Right kidney (tissue), 1 donor: ENCODE measurements at regions not wholly inside any gene's neighbourhood (a gene's known extent, or its start where the extent isn't known, plus 50 kb on each side); places are given as distances from the start of the nearest gene placed in this dataset.

Source experiments
- DNase-seq: peaks from one replicate; pipeline ENCODE4 v3.0.0-alpha.2; 2016

DNA sequence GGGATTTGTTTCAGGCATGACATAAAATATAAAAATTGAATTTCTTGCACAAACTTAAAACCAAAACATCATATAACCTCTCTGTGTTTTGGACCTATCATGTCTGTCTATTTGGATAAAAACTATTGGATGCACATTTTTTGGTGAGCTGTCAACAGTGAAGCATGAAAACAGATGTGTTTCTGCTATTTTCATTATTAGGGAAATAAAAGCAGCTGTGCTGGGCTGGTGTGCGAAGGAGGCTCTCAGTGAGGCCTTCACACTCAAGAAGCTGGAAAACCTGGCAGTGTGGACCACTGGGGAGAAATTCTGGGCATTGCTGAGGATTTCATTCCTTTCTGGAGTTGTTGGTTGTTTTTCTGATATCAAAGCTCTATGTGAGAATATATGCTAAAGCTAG is 395.3 kb downstream of the GJA1 start:
- DNase-seq: no peak

DNA sequence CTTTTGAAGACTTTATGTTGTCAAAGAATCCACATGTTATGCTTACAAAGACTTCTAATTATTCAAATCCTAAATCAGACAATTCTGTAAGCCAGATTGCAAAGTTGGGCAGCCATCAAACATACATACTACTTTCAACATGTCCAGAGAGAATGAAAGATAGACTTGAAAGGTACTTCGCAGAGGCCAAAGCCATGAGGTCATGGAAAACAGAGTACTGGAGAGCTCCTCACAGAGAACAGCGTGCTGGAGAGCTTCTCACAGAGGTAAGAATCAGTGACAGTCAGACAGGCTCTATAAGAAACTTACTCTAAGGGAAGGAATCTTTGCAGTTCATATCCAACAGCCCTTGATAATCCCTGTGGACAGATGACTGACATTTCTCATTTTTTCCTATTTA is 400.2 kb downstream of the GJA1 start:
- DNase-seq: no peak

DNA sequence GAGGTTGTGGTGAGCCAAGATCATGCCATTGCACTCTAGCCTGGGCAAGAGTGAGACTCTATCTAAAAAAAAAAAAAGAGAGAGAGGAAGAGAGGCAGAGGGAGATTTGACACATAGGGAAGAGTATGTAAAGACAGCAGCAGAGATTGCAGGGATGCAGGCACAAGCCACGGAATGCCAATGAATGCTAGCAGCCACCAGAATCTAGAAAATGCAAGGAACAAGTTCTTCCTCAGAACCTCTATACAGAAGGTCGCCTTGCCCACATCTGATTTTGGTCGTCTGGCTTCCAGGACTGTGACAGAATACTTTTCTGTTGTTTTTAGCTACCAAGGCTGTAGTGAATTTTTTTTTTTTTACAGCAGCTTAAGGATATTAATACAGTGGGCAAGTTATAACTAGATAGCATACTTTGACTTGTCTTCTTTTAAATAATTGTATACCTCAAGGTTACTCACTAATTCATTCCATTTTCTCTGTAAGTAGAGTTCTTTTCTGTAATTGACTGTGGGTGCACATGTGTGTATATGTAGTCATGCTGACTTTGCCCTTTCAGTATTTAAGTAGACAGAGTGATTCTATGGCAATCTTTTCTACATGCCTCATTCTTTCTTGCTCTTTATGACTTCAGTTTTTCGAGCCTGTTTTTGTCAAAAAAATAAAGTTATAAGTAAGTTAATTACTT is 402.2 kb downstream of the GJA1 start:
- DNase-seq: no peak

DNA sequence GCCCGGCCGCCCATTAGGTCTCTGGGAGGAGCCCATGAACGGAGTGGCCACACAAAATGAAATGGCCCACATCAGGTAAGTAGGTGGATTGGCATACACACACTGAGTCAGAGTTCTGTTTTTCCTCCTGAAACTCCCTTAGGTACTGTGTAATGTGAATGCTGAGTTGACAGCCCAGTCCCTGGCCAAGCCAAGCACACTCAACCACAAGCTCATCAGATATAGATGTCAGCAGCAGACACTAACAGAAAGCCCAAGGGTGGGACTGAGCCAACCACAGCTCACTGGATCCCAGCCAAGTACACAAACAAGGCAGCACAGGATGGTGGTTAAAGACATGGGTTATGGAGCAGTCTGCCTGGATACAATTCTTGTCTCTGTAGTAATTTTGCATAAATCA is 403.4 kb downstream of the GJA1 start:
- DNase-seq: no peak

DNA sequence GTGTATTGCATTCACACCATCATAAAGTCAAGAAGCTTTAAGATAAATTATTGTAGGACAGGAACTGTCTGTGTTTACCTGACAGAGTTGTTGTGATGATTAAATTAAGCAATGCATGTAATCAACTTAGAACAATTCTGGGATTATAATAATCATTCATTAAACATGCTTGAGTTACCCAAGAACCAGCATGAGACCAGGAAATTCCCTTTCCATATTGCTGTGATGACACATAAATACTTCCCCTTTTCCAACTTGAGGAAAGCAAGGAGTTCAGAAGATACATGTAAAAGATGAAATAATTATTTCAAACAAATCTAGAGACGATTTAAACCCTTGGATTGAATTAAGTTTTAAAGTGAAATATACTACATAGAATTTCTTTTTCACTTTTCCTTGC is 404.4 kb downstream of the GJA1 start:
- DNase-seq: no peak

DNA sequence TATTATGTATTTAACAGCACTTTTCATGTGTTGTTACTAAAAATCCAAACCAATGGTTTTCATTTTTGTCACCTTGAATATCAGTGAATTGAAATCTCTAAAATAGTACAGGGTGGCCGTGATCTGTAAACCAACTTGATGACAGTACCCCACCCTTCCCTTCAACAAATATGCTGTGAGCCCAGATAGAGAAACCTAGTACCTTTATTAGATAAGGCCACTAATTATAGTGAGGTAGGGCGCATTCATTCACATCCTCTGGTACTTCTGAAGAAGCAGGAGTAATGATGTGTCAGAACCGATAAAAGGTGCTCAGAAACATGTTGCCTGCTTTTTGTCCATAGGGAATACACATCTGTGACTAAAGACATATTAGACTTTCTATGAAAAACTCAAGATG is 409.5 kb downstream of the GJA1 start:
- no peak for DNase-seq

DNA sequence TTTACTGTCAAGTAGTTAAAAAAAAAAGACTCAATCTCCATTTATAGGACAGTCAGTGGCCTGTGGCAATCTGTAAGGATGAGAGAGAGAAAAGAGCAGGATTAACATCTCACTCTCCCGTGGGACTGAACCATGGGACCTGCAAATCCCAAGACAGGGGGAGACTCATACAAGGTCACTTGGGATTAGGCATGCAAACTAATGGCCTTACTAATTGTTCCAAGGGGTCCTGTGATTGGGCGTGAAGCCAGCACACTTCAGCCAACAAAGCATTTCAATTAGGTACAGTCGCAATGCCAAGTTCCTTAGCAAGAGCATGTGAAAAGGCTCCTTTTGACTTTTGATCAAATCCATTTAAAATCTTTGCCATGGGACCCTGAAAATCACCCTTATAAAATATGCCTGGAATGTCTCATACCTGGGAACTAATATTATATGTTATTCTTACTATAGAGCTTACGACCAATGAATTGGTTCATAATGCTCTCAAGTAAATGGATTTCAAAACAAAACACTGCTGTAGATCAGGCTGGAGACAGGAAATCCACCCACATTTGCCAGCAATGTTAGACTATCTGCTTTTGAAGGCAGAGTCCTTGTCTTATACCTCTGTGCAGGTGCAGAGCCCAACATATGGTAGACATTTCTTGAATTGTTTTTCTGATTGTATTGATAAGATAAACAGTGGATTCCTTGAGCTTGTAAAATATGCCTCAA is 412.5 kb downstream of the GJA1 start:
- no peak for DNase-seq

DNA sequence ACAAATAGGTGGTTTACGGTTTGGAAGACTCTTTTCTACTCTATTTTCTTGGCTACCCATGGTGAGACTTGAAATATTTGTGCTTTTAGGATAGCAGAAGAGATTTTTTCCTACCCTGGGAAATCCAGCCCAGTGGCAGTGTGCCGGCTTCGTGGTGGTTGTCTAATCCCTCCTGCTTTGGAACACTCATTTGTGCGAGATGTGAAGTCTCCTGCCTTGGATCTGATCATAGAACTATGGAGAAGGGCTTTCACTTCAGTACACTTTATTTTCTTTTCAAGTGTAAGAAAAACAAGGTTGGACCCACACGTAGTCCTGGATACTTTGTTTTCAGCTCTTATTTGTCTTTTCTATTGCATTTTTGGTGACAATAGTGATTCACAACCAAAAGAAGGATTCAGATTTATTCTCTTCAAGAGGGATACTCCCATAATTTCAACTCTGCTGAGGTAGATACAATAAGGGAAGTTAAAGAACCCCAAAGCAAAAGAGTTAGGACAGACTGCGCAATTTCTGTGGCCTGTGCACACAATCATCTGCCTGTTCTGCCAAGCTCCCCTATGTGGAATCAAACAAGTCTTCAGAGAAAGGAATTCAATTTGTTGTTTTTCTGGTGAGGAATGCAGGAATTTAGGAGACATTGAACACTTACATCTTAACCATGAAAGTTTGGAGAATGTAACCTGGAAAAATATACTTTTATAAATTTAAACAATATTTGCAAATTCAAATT is 413.2 kb downstream of the GJA1 start:
- no peak for DNase-seq

DNA sequence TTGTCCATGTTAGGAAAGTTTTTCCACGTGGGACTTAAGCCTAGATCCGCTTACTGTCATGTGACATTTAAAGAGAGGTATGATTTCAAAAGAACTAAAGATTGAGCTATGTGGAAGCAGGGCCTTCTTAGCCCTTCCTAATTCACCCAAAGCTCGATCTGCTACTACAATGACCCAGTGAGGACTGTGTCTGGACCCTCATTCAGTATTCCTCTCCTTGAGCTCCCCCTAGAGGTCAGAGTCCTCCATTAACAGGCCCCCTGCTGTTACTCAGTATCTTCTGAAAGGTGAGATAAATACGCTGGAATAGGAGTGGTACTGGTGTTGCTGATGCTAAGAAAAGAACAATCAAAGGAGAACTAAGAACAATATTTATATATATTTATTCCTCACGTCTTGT is 414.0 kb downstream of the GJA1 start:
- DNase-seq: peak; percentile 9

DNA sequence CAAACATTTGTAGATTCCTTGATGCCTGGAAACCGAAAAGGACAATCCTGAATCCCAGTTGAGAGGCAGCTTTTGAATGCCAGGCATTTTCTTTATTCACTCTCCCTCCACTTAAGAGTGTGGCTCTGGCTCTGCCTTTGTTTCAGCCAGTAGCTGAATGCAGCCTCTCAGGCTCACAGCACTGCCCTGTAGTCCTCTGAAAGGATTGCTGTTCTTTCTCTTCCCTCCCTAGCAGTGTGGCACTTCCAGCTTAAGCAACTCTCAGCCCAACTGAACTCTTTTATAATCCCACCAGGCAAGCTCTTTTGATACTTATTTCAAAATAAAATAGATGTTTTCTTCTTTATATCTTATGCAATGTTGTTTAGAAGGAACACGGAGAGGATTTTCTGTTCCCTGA is 415.6 kb downstream of the GJA1 start:
- no peak for DNase-seq

DNA sequence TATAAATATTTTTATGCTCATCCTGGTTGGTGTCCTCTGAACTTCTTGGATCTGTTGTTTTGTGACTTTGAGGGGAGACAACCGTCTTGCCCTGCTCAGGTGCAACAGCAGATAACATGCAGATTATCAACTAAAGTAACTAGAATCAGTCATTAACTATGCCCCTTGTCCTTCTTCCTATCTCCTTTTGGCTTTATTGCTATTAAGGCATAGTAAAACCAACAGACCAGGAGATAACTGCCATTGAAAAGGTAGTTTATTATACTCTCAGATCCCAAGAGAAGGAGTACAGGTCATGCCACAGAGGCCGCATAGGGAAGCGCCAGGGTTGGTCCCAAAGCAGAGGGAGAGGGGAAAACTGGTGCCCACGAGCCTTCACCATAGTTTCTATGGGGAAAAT is 418.2 kb downstream of the GJA1 start:
- DNase-seq: no peak

DNA sequence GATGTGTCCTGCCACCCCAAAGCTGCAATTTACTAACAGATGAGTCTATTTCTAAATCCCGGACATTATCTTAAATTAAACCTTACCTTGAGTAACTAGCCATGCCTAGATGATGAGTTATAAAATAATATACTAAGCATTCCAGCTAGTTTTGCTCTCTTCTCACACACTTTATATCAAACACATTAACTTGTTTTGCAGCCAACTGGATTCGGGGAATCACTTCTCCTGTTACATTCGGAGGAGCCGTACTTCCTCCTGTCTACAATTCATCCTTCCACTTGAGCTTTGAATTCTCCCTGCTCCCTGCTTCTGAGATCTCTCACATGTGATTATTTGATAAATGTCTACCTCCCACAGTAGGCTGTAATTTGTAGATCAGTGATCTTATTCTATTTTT is 420.1 kb downstream of the GJA1 start:
- DNase-seq: no peak

DNA sequence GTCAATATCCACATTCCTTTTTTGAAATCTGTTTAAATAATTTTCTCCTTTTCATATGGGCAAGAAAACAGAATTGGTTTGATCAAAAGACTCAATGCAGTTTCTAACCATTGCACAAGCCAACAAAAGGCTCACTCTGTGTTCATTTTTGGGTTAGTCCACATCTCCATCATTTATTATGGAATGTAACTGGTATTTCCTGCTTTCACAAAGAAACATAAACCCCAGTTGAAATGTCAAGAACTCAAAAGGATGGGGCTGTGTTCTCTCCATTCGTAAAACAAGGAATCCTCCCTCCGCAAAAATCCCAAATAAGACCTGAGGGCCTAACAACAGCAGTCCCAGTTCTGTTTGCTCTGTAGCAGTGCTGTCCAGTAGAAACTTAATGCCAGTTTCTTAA is 420.9 kb downstream of the GJA1 start:
- DNase-seq: no peak

DNA sequence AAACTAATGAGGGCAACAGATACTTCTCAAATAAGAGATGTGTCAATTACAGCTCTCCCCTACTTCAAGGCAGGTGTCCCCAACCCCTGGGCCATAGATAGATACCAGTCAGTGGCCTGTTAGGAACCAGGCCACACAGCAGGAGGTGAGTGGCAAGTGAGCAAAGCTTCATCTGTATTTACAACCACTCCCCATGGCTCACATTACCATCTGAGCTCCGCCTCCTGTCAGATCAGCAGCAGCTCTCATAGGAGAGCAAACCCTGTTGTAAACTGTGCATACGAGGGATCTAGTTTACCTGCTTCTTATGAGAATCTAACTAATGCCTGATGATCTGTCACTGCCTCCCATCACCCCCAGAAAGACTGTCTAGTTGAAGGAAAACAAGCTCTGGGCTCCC is 422.1 kb downstream of the GJA1 start:
- DNase-seq: no peak

DNA sequence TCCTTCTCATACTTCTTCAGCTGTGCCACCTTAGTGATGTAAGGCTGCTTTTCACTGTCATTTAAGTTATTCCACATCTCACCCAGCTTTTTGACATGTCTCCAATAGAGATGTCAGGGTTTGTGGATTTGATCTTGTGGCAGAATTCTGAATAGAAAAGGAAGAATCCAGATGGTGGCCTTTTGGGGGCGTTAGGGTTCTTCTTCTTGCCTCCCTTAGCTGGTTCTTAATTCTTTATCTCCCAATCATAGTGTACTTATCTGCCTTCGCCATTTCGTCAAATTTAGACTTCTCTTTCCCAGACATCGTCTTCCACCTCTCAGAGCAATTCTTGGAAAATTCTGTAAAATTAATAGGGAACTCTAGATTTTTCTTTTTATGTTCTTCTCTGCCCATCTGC is 422.9 kb downstream of the GJA1 start:
- DNase-seq: no peak

DNA sequence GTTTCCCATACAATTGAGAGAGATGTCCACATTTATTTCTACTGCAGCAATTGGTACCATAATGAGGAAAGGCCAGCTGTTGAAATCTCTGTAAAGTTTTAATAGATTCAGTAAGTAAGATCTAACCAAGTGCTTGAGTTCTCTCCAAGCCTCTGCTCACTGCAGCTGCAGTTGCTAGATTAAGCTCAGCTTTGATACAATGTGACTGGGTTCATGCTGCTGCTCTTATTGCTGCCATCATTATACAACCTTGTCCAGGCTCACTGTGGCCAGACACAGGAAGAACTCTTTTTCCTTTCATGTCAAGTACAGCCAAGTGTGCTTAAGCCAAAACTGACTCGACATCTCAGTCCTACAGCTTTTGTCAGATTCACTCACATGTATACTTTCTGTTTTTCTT is 423.5 kb downstream of the GJA1 start:
- no peak for DNase-seq

DNA sequence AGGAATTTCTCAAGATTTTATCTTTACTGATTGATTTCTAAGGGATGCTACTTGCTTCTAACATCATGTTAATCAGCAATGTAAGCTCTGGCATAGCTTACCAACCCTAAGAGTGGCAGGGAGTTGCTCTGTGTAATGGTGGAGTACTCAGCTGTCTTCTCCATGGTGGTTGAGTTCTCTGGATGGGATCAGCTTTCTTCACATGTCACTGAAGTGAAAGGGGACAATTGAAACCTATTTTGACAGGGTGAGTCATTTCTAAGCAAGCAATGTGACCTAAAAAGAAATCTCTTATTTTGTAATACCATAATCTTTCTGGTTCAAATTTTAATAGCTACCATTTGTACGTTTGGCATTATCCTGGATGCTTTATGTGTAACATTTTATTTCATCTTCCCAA is 430.4 kb downstream of the GJA1 start:
- no peak for DNase-seq

DNA sequence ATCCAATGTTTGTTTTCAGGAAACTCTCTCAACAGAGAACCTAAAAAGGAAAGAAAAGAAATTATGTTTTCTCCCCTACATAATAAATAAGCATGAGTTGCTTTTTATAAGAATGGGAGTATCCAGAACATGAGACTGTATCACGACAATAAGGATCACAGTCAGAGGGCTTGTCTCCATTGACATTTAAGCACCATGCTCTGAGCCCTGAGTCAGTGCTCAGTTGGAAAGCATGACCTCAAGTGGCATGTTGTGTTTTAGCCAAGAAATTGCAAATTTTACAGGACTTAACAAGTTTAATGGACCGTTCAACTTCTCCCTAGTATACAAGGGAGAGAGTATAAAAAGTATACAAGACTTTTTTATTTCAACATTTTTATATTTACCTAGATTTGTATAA is 431.6 kb downstream of the GJA1 start:
- no peak for DNase-seq

DNA sequence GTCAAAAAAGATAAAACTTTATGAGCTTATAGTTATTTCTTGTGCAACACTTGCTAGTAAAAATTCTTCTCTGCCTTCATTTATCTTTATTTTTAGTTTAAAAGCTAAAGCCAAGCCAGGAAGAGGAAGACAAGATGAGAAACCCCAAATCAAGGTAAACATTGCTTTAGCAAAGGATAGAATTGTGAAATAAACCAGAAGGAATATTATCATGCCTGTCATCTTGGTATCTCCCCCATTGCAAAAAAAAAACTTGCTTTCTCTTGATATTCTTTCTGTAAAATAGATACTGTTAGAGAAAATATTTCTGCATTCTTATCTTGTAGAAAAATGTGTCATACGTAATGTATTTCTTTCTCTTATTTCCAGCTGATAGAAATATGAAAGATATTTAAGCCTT is 432.8 kb downstream of the GJA1 start:
- no peak for DNase-seq

DNA sequence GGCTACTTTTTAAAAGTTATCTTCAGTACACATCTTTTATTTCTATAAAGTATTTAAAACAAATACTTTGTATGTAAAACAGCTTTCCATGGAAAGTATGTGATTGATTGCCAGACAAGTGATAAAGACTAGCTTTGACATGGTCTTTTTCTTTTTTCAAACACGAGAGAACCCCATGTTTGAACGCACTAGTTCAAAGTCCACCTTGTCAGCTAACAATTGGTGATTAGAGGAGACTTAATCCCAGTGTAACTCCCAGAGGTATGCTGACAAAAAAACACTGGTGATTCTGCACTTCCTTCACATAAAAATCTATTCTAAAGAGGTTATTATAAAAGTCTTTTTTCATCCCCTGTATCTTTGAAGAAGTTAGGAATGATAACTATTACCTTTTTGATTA is 438.1 kb downstream of the GJA1 start:
- no peak for DNase-seq

DNA sequence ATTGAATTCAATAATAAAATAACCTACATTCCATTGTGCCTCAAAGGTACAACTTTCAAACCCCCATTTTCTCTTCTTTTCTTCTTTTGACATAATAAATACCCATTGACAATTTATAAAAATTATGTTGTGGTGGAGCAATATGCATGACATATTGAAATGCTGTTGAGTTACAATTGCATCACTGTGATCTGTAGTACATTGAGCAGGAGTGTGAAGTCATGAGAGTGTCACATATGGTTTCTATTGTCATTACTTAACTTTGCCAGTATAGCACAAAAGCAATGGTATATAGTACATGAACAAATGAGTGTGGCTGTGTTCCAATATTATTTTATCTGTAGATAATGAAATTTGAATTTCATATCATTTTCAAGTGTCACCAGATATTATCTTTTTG is 441.3 kb downstream of the GJA1 start:
- DNase-seq: no peak

DNA sequence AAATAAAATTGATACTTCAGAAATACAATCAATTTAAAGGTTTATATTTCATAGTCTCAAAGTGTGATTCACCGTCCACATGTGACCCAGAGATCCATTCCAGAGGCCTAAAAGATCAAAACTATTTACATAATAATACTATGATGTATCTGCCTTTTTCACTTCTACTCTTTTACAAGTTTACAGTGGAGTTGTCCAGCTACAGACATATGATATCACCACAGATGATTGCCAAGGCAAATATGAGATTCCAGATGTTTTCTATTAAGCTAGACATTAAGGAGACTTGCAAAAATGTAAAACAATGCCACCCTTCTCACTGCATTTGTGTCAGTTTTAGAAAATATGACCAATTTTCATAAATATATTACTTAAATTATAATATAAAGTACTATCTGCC is 443.7 kb downstream of the GJA1 start:
- DNase-seq: no peak

DNA sequence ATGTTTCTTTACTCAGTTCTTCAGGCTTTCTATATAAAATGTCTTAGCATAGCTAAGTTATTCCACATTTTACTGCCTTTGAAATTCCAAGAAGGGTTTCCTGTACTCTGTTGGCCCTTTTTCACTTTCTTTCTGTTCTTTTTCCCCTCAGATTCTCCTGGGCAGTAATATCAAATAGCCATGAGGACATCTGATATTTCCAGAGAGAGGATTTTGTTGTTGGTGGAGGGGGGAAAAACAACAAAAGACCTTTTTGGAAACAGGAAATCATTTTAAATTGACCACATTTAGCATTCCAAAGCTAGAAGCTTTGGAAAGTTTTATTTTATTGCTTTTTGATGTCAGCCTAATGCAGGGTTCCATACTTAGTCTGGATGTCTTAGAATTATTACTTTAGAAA is 445.4 kb downstream of the GJA1 start:
- no peak for DNase-seq
